Hindlimb muscle (tissue), 1 donor: ENCODE measurements at regions not wholly inside any gene's neighbourhood (a gene's known extent, or its start where the extent isn't known, plus 50 kb on each side); places are given as distances from the start of the nearest gene placed in this dataset.
"Not testable (repeated sequence)": the region's sequence is repeated elsewhere in the genome, so short reads cannot be mapped to it uniquely, and the experiment has no call there.

ENCODE experiments used
- DNase-seq: peaks from one replicate; pipeline ENCODE4 v3.0.0-alpha.2; 2013

GRCh38 chr3:171915275-171915674 is 72.1 kb downstream of the TMEM212 start:
- DNase-seq, result no peak

- no peak for DNase-seq
Observed at GRCh38 chr3:171916888-171917287, 73.7 kb downstream of the TMEM212 start.

GRCh38 chr3:171922629-171923028 is 79.5 kb downstream of the TMEM212 start:
- not testable (repeated sequence) for DNase-seq

- not testable (repeated sequence) for DNase-seq
Observed at GRCh38 chr3:171923668-171924067, 80.5 kb downstream of the TMEM212 start.

- not testable (repeated sequence) for DNase-seq
Observed at GRCh38 chr3:171924864-171925263, 81.7 kb downstream of the TMEM212 start.

GRCh38 chr3:171932153-171932611 is 89.0 kb downstream of the TMEM212 start:
- no peak for DNase-seq

- DNase-seq, result no peak
Observed at GRCh38 chr3:171933441-171933840, 90.3 kb downstream of the TMEM212 start.

- no peak for DNase-seq
Observed at GRCh38 chr3:171935261-171936123, 92.3 kb downstream of the TMEM212 start.

- no peak for DNase-seq
Observed at GRCh38 chr3:171936191-171936841, 93.2 kb downstream of the TMEM212 start.

GRCh38 chr3:171939578-171939977 is 96.4 kb downstream of the TMEM212 start:
- DNase-seq, result no peak

GRCh38 chr3:171940151-171940649 is 97.1 kb downstream of the TMEM212 start:
- no peak for DNase-seq

GRCh38 chr3:171943262-171944117 is 95.9 kb upstream of the FNDC3B start:
- DNase-seq, result no peak

GRCh38 chr3:171944118-171945016 is 95.0 kb upstream of the FNDC3B start:
- no peak for DNase-seq

- DNase-seq, result no peak
Observed at GRCh38 chr3:171948674-171949073, 90.7 kb upstream of the FNDC3B start.

- no peak for DNase-seq
Observed at GRCh38 chr3:171949554-171949953, 89.8 kb upstream of the FNDC3B start.

- DNase-seq, result no peak
Observed at GRCh38 chr3:171950373-171950772, 89.0 kb upstream of the FNDC3B start.

GRCh38 chr3:171951597-171951996 is 87.8 kb upstream of the FNDC3B start:
- DNase-seq, result no peak

- DNase-seq, result no peak
Observed at GRCh38 chr3:171953301-171954022, 85.9 kb upstream of the FNDC3B start.

- DNase-seq, result peak; percentile 41
Observed at GRCh38 chr3:171954690-171955383, 84.5 kb upstream of the FNDC3B start.

- no peak for DNase-seq
Observed at GRCh38 chr3:171955598-171955997, 83.8 kb upstream of the FNDC3B start.
